ENCODE measurements at regions not wholly inside any gene's neighbourhood (a gene's known extent, or its start where the extent isn't known, plus 50 kb on each side); places are given as distances from the start of the nearest gene placed in this dataset.

- TF ChIP-seq, protein P1, sequence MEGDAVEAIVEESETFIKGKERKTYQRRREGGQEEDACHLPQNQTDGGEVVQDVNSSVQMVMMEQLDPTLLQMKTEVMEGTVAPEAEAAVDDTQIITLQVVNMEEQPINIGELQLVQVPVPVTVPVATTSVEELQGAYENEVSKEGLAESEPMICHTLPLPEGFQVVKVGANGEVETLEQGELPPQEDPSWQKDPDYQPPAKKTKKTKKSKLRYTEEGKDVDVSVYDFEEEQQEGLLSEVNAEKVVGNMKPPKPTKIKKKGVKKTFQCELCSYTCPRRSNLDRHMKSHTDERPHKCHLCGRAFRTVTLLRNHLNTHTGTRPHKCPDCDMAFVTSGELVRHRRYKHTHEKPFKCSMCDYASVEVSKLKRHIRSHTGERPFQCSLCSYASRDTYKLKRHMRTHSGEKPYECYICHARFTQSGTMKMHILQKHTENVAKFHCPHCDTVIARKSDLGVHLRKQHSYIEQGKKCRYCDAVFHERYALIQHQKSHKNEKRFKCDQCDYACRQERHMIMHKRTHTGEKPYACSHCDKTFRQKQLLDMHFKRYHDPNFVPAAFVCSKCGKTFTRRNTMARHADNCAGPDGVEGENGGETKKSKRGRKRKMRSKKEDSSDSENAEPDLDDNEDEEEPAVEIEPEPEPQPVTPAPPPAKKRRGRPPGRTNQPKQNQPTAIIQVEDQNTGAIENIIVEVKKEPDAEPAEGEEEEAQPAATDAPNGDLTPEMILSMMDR (IDR thresholded peaks at IDR 0.05), result no peak
- no peak for TF ChIP-seq POLR2A (IDR thresholded peaks at IDR 0.05)
Measured at GRCh38 chr15:56868170-56868569, 50.3 kb upstream of the TCF12 start.
